H9 (cell line): ENCODE measurements at regions not wholly inside any gene's neighbourhood (a gene's known extent, or its start where the extent isn't known, plus 50 kb on each side); places are given as distances from the start of the nearest gene placed in this dataset.

ENCODE experiments used
- DNase-seq: peaks from one replicate; pipeline ENCODE4 v3.0.0-alpha.2; 2017
- H2AFZ ChIP-seq: one replicate; pipeline ENCODE4 v1.6.1; 2013; ENCODE audit warnings: mild to moderate bottlenecking, low read length, control low read depth, moderate library complexity
- H2AK5ac ChIP-seq: 2 replicates; pipeline ENCODE4 v1.6.1; 2013; ENCODE audit warnings: low read length, control low read depth, mixed read lengths; ENCODE audit not compliant: insufficient read length
- H2BK120ac ChIP-seq: one replicate; pipeline ENCODE4 v1.6.1; 2013; ENCODE audit warnings: low read depth, mild to moderate bottlenecking, low read length, control low read depth, inconsistent platforms; ENCODE audit not compliant: poor library complexity, severe bottlenecking
- H2BK12ac ChIP-seq: 2 replicates; pipeline ENCODE4 v1.6.1; 2013; ENCODE audit warnings: low read length, control low read depth, mixed read lengths, low read depth; ENCODE audit not compliant: insufficient read length
- H2BK15ac ChIP-seq: 2 replicates; pipeline ENCODE4 v1.6.1; 2013; ENCODE audit warnings: low read depth, low read length, control low read depth
- H2BK20ac ChIP-seq: one replicate; pipeline ENCODE4 v1.6.1; 2013; ENCODE audit warnings: low read depth, mild to moderate bottlenecking, low read length, control low read depth, inconsistent platforms; ENCODE audit not compliant: poor library complexity, severe bottlenecking
- H2BK5ac ChIP-seq: 2 replicates; pipeline ENCODE4 v1.6.1; 2013; ENCODE audit warnings: low read length, control low read depth, mixed read lengths; ENCODE audit not compliant: insufficient read length
- H3K14ac ChIP-seq: 2 replicates; pipeline ENCODE4 v1.6.1; 2013; ENCODE audit warnings: low read length, control low read depth; ENCODE audit not compliant: insufficient read depth
- H3K18ac ChIP-seq: 2 replicates; pipeline ENCODE4 v1.6.1; 2013; ENCODE audit warnings: low read depth, mild to moderate bottlenecking, mixed read lengths, low read length, control low read depth; ENCODE audit not compliant: insufficient read length
- H3K23ac ChIP-seq: 2 replicates; pipeline ENCODE4 v1.6.1; 2013; ENCODE audit warnings: low read length, control low read depth, mixed read lengths, low read depth; ENCODE audit not compliant: insufficient read length
- H3K23me2 ChIP-seq: 2 replicates; pipeline ENCODE4 v1.6.1; 2013; ENCODE audit warnings: low read depth, mild to moderate bottlenecking, mixed read lengths, low read length, control low read depth; ENCODE audit not compliant: insufficient read length, poor library complexity, severe bottlenecking
- H3K27ac ChIP-seq: 2 replicates; pipeline ENCODE4 v1.5.1; 2013; ENCODE audit warnings: low read length, control low read depth, mixed read lengths, low read depth; ENCODE audit not compliant: insufficient read length
- H3K27me3 ChIP-seq: 2 replicates; pipeline ENCODE4 v1.6.1; 2013; ENCODE audit warnings: low read length, control low read depth, inconsistent platforms; ENCODE audit not compliant: insufficient read depth
- H3K4ac ChIP-seq: 2 replicates; pipeline ENCODE4 v1.6.1; 2013; ENCODE audit warnings: low read depth, mild to moderate bottlenecking, control low read depth, inconsistent platforms, low read length, moderate library complexity
- H3K4me1 ChIP-seq: 2 replicates; pipeline ENCODE4 v1.6.1; 2013; ENCODE audit warnings: low read length, control low read depth, inconsistent platforms; ENCODE audit not compliant: insufficient read depth
- H3K4me2 ChIP-seq: 2 replicates; pipeline ENCODE4 v1.6.1; 2013; ENCODE audit warnings: low read length, control low read depth, mixed read lengths; ENCODE audit not compliant: insufficient read length, insufficient read depth
- H3K56ac ChIP-seq: 2 replicates; pipeline ENCODE4 v1.6.1; 2013; ENCODE audit warnings: low read depth, mild to moderate bottlenecking, mixed read lengths, low read length, control low read depth; ENCODE audit not compliant: insufficient read length
- H3K79me1 ChIP-seq: 2 replicates; pipeline ENCODE4 v1.6.1; 2013; ENCODE audit warnings: low read depth, mild to moderate bottlenecking, moderate library complexity, low read length, control low read depth, inconsistent platforms; ENCODE audit not compliant: insufficient read depth, poor library complexity, severe bottlenecking
- H3K79me2 ChIP-seq: 2 replicates; pipeline ENCODE4 v1.6.1; 2013; ENCODE audit warnings: low read length, control low read depth, inconsistent platforms; ENCODE audit not compliant: insufficient read depth
- H3K9ac ChIP-seq: 2 replicates; pipeline ENCODE4 v1.6.1; 2013; ENCODE audit warnings: low read length, control low read depth, mixed read lengths; ENCODE audit not compliant: insufficient read length; ENCODE audit errors: extremely low read depth
- H3K9me3 ChIP-seq: one replicate; pipeline ENCODE4 v1.6.1; 2013; ENCODE audit warnings: low read depth, low read length, inconsistent platforms; ENCODE audit not compliant: control insufficient read depth
- H3T11ph ChIP-seq: one replicate; pipeline ENCODE4 v1.6.1; 2013; ENCODE audit warnings: mild to moderate bottlenecking, low read length, control low read depth, inconsistent platforms
- H4K20me1 ChIP-seq: one replicate; pipeline ENCODE4 v1.6.1; 2013; ENCODE audit not compliant: control insufficient read depth, insufficient read length, insufficient read depth
- H4K5ac ChIP-seq: 2 replicates; pipeline ENCODE4 v1.6.1; 2013; ENCODE audit warnings: low read depth, mild to moderate bottlenecking, mixed read lengths, low read length, control low read depth; ENCODE audit not compliant: insufficient read length
- H4K8ac ChIP-seq: replicated peaks from 2 replicates; pipeline ENCODE4 v1.6.1; 2013; ENCODE audit warnings: low read length, control low read depth, mixed read lengths, low read depth; ENCODE audit not compliant: insufficient read length
- H4K91ac ChIP-seq: 2 replicates; pipeline ENCODE4 v1.6.1; 2013; ENCODE audit warnings: low read depth, mild to moderate bottlenecking, moderate library complexity, mixed read lengths, low read length, control low read depth; ENCODE audit not compliant: insufficient read length
- H3K27ac Mint-ChIP-seq, 3 experiments: 2 replicates in 2 of 3; 3 replicates in 1 of 3; pipeline ENCODE4 v1.8.0; 2020 to 2021; ENCODE audit warnings: mixed read lengths in 3 of 3, mild to moderate bottlenecking in 1 of 3, moderate library complexity in 1 of 3
- H3K27me3 Mint-ChIP-seq: 2 replicates; pipeline ENCODE4 v1.8.0; 2021; ENCODE audit warnings: low read depth, mild to moderate bottlenecking, moderate library complexity, mixed read lengths
- H3K36me3 Mint-ChIP-seq, 3 experiments: 2 replicates in 2 of 3; 3 replicates in 1 of 3; pipeline ENCODE4 v1.8.0; 2020 to 2021; ENCODE audit warnings: low read depth in 3 of 3, mixed read lengths in 3 of 3; ENCODE audit not compliant: insufficient read depth in 1 of 3
- H3K4me1 Mint-ChIP-seq, 2 experiments: 2 replicates each; pipeline ENCODE4 v1.8.0; 2020; ENCODE audit warnings: mixed read lengths in 2 of 2
- H3K4me3 Mint-ChIP-seq, 2 experiments: 2 replicates in 1 of 2; 3 replicates in 1 of 2; pipeline ENCODE4 v1.8.0; 2020 to 2021; ENCODE audit warnings: mild to moderate bottlenecking in 2 of 2, mixed read lengths in 2 of 2, moderate library complexity in 1 of 2
- H3K9me3 Mint-ChIP-seq, 2 experiments: 2 replicates in 1 of 2; 3 replicates in 1 of 2; pipeline ENCODE4 v1.8.0; 2020; ENCODE audit warnings: mild to moderate bottlenecking in 2 of 2, mixed read lengths in 2 of 2, moderate library complexity in 1 of 2
- WGBS: extraction: QIAGEN DNeasy Blood & Tissue Kit; methylation state at CpG from one replicate; pipeline ENCODE4 v1.1.7; 2013; ENCODE audit warnings: missing lambda C conversion rate, low lambda C conversion rate, mixed read lengths; ENCODE audit not compliant: insufficient read length; ENCODE audit errors: extremely low coverage; 5-methylcytosine and 5-hydroxymethylcytosine counted together
- TF ChIP-seq, protein P1 (sequence below): fragments of 200-600 bp; sonication (generic); conservative IDR thresholded peaks from 3 replicates; pipeline ENCODE4 v1.8.0; 2021; ENCODE audit warnings: antibody characterized with exemption, mild to moderate bottlenecking

DNA sequence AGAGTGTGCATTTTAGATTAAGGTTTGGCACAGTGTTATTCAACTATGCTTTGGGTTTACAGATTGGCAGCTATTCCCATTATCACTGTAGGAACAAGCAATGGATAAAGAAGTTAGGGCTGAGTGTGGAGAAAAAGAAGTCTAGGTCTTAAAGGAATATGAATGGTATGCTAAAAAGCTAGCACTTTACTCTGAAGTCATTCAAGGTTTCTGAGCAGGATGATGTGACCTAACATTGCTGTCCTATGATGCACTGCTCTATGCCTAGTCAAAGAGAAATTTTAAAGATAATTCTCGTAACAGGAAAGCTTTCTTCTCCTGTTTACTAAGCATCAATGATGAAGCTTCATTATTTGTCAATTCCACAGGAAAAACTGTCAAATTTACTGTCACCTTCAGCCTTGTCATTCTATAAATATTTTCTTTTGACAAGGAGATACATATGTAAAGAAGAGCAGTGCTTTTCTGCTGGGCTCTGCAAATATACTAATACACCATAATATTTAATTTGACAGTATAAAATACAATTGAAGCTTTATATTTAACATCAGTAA is 476.1 kb upstream of the PTPRD start:
- no peak overlapping the region for H3K56ac ChIP-seq
- peaks cover 0 to 4% (median 0%) of the 10 kb centered on the region in 3 experiments; a peak in 1 of 7 replicates for H3K36me3 Mint-ChIP-seq
- no CpG with 5 or more reads among the region's 1 CpG for WGBS

More for the DNA sequence above, 476.1 kb upstream of the PTPRD start:
- TF ChIP-seq, protein P1, sequence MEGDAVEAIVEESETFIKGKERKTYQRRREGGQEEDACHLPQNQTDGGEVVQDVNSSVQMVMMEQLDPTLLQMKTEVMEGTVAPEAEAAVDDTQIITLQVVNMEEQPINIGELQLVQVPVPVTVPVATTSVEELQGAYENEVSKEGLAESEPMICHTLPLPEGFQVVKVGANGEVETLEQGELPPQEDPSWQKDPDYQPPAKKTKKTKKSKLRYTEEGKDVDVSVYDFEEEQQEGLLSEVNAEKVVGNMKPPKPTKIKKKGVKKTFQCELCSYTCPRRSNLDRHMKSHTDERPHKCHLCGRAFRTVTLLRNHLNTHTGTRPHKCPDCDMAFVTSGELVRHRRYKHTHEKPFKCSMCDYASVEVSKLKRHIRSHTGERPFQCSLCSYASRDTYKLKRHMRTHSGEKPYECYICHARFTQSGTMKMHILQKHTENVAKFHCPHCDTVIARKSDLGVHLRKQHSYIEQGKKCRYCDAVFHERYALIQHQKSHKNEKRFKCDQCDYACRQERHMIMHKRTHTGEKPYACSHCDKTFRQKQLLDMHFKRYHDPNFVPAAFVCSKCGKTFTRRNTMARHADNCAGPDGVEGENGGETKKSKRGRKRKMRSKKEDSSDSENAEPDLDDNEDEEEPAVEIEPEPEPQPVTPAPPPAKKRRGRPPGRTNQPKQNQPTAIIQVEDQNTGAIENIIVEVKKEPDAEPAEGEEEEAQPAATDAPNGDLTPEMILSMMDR, result no peak
- Histone ChIP-seq H3K14ac (no peak overlapping the region), H3K18ac (no peak overlapping the region), H3K23me2 (no peaks in the 10 kb centered on the region), H3K4me2 (no peak overlapping the region), H2AK5ac (no peak overlapping the region), H3K27ac (no peak overlapping the region), H4K20me1 (no peaks in the 10 kb centered on the region), H2BK5ac (no peak overlapping the region), H3K23ac (no peak overlapping the region), H4K8ac (no peak overlapping the region), H3K79me2 (no peaks in the 10 kb centered on the region), H3K4ac (no peak overlapping the region), H4K5ac (no peak overlapping the region), H2AFZ (no peak overlapping the region), H2BK120ac (no peak overlapping the region), H2BK15ac (no peak overlapping the region), H2BK12ac (no peak overlapping the region), H3T11ph (no peak overlapping the region), H3K9me3 (no peaks in the 10 kb centered on the region), H3K79me1 (no peaks in the 10 kb centered on the region), H4K91ac (no peak overlapping the region), H3K9ac (no peak overlapping the region), H3K27me3 (no peaks in the 10 kb centered on the region), H2BK20ac (no peak overlapping the region), H3K4me1 (no peaks in the 10 kb centered on the region)
- H3K4me1 Mint-ChIP-seq, result peaks cover 8 to 9% of the 10 kb centered on the region in 2 experiments
- no peak overlapping the region for H3K27ac Mint-ChIP-seq
- no peaks in the 10 kb centered on the region for H3K9me3 Mint-ChIP-seq
- no peak overlapping the region for H3K4me3 Mint-ChIP-seq
- no peak for DNase-seq
- H3K27me3 Mint-ChIP-seq, result no peaks in the 10 kb centered on the region
